ENCODE measurements at regions not wholly inside any gene's neighbourhood (a gene's known extent, or its start where the extent isn't known, plus 50 kb on each side); places are given as distances from the start of the nearest gene placed in this dataset.

DNA sequence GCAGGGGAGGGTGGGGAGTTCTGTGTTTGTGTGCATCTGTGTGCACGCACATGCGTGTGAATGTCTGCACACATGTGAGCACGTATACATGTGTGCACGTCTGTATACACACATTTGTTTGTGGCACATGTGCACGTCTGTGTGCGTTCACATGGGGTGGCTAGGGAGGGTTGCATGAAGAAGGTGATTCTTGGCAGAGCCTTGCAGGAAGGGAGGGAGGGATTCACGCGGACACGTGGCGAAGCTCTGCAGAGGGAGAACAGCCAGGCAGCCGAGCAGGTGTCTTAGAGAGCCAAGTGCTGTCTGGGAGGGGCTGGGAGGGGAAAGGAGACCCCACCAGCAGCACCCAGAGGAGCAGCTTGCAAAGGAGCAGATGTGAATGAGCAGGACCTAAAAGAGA lies 372.1 kb downstream of the BRD1 start:
- TF ChIP-seq, protein P1, sequence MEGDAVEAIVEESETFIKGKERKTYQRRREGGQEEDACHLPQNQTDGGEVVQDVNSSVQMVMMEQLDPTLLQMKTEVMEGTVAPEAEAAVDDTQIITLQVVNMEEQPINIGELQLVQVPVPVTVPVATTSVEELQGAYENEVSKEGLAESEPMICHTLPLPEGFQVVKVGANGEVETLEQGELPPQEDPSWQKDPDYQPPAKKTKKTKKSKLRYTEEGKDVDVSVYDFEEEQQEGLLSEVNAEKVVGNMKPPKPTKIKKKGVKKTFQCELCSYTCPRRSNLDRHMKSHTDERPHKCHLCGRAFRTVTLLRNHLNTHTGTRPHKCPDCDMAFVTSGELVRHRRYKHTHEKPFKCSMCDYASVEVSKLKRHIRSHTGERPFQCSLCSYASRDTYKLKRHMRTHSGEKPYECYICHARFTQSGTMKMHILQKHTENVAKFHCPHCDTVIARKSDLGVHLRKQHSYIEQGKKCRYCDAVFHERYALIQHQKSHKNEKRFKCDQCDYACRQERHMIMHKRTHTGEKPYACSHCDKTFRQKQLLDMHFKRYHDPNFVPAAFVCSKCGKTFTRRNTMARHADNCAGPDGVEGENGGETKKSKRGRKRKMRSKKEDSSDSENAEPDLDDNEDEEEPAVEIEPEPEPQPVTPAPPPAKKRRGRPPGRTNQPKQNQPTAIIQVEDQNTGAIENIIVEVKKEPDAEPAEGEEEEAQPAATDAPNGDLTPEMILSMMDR (IDR thresholded peaks at IDR 0.05), result no peak
- TF ChIP-seq EZH2 (IDR thresholded peaks at IDR 0.05; ENCODE audit: borderline replicate concordance, insufficient read depth, low read depth, low read length, poor library complexity, severe bottlenecking), result no peak
